NCI-H2227 (cell line): ENCODE measurements at regions not wholly inside any gene's neighbourhood (a gene's known extent, or its start where the extent isn't known, plus 50 kb on each side); places are given as distances from the start of the nearest gene placed in this dataset.

Source experiments
- DNase-seq: peaks from one replicate; lab custom pipeline; 2025; ENCODE audit not compliant: unreplicated experiment; lab: John Stamatoyannopoulos, UW

DNA sequence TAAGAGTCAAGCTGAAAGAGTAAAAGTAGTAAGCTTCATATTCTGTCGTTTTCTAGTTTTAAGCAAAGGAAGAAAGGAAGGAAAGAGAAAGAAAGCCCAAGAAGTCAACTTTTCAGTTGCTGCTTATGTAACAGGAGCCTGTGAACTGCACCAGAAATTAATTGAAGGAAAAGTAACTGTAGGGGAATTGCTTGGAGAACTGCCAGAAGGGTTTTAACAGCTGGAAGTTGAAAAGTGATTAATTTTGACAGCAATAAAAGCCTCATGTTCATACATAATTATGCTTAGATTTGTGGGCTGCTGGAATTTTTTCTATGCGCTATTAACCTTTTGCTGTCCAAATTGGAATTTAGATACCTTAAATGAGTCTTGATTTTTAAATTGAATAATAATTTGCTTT is 255.7 kb downstream of the ENC1 start:
- no peak for DNase-seq

DNA sequence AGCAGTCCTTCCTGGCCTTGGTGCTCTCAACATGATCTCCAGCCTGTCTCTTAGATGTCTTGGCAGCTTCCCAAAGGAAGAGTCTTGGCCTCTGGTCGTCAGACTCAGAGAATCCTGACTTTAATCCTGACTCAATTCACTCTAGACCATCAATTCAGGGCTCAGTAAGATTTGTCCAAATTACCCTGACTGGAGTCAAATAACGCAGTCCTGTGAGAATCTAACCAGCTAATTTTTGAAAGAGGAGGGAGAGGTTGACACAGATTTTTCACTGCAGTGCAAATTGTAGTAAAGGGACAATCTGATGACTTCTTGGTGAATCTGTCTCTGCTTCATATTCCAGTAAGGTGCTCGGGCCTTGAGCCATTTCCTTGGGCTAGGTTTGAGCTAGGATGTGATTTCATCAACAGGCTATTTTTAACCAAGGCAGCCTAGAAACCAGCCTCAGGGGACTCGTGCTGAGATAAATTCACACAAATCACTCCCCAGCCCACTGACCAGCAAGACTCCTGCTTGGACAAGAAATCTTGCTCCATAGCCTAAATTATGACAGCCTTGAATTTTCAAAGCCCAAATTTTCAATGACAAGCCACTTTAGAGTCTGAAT is 257.4 kb downstream of the ENC1 start:
- DNase-seq: peak; percentile 39

DNA sequence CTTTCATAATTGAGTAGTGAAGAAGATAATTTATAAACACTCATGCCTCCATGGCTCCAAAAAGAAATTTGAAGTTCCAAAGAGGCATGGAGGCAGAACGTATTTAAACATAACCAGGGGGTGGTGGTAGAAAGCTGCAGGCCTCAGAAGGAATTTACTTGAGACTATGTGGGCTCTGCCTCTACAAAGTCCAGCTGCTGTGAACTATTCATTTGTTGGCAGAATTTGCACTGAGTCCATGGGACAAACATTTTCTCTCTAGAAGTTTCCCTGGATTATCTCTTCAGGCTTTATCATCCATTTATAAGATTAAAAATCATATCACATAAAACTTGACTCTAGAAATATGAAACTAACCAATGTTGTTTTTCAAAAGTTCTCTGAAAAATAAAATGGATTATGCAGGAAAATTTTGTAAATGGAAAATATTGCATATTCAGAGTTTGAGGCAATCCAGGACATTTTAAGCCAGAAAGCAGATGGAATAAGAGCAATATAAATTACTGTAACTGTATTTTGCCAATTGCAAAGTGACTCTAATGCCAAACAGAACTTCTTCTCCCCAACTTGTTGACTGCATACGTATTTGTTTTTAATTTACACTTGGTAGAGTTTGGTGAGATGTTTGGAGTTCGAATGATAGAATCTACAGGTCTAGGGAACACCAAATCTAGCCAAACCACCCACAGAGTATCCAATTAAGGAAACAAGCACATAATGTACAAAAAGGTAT is 258.2 kb downstream of the ENC1 start:
- no peak for DNase-seq

GRCh38 chr5:74380193-74380592 is 260.3 kb downstream of the ENC1 start:
- DNase-seq: no peak

GRCh38 chr5:74378464-74378863 is 262.1 kb downstream of the ENC1 start:
- DNase-seq: no peak

DNA sequence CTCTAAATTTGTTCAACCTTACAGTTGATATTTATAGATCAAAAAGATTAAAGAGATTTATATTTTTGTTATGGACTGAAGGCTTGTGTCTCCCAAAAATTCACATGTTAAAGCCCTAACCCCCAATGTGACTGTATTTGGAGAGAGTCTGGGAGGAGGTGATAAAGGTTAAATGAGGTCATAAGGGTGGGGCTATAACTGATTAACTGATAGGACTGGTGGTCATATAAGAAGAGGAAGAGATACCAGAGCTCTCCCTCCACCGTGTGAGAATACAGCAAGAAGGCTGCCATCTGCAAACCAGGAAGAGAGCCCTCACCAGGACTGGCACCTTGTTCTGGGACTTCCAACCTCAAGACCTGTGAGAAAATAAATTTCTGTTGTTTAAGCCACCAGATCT is 264.3 kb downstream of the ENC1 start:
- DNase-seq: no peak

DNA sequence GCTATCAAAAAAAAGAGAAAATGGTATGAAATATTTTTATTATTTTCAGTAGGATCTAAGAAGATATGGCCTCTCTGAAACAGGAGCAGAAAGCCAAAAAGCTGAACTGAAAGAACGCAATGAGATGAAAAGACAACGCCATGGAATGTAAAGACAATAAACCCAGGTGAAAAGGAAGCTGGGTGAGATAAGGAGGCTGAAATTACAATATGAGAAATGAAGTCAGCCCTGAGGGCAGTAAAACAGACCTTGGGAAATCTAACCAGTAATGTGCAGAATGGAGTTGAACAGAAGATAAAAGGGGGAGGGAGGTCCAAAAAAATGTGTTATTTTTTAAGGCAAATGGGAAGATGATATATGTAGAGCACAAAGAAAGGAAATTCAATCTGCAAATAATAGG is 265.3 kb downstream of the ENC1 start:
- no peak for DNase-seq

DNA sequence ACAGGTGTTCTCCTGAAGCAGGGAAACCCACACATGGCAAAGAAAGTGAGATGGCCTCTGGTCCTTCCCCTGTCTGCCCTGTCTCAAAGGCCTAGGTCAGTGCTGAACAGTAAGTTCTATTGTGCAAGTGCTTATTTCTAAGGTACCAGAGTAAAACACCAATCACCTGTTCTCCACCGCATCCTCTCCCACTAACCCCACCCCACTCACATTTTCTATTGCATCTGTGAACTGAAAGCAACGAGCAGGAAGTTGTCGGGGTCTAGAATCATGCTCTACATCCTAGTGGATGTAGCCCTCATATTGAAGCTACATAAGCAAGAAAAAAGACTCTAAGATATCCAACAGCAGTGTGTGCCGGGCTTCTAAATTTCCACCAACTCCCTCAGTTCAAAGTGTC is 265.9 kb downstream of the ENC1 start:
- no peak for DNase-seq

GRCh38 chr5:74373076-74373475 is 267.5 kb downstream of the ENC1 start:
- DNase-seq: no peak

DNA sequence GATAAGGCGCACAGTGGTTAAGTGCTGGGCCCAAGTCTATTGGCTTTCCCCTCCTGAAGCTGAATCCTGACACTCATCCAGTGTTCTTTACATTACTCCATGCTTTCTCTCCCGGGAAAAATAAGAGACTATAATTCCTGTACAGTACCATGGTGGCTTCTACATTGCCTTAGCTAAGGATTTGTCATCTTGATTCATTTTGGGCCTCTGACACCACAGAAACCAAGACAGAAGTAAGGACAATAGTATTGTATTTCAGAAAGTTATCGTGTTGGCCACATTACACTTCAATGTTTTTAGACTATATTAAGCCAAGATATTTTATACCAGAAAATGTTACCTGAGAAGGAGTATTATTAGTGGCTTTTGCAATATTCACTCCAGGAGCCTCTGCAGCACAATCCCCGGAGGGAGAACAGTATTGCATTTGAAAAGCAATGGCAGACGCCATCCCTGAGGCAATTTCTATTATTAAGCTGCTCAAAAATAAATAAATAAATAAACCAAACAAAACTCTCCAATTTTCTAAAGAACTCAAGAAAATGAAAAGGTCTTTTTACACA is 267.9 kb downstream of the ENC1 start:
- no peak for DNase-seq

DNA sequence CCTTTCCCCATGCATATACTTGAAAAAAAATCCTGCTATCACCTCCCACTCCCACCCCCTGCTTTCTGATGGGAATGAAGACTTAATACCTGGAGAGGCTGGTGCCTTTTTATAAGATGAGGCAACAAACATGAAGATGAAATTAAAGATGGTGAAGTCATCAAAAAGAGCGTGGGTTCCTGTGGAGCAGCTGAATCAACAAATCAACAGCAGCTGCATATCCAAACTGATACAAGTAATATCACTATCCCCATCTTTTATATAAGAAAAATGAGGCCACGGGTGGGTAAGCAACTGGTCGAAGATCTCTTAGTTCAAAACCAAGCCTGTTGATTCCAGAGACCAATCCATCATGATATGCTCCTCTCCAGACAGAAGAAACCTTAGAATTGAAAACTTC is 268.5 kb downstream of the ENC1 start:
- DNase-seq: no peak

DNA sequence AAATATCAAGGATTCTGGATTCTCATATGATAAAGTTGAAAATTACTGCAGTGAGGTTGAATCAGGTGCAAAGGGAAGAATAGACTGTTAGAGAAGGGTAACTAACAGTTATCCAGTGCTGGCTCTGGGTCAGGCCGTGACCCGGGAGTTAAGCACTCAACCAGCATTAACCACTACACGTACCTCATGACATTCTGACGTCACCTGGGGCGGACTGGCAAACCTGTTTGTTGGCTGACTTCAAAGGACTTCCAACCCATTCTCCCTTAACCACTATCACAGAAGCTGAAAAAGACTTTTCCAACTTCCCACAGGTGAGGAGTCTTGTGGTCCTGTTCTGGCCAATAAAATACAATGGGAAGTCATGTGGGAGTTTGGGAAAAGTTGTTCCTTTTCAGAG is 268.9 kb downstream of the ENC1 start:
- no peak for DNase-seq

GRCh38 chr5:74370168-74370567 is 270.4 kb downstream of the ENC1 start:
- no peak for DNase-seq

GRCh38 chr5:74369173-74369572 is 271.4 kb downstream of the ENC1 start:
- no peak for DNase-seq

DNA sequence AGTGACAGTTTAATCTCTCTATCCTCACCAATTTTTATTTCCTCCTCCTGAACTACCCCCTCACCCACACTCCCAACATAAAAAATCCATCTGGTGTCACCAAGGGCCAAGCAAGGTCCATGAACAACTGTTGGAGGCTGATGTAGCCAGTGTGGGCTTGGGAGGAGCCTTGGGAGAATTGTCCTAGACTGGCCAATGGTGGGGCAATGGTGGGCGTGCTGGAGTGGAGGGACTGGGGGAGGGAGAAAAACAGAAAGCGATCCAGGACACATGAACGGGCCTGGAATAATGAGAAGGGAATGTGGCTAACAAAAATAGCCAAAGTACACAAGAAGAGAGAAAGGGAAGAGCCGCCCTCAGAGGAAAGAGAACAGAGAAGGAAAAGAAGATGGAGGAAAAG is 272.6 kb downstream of the ENC1 start:
- DNase-seq: no peak

DNA sequence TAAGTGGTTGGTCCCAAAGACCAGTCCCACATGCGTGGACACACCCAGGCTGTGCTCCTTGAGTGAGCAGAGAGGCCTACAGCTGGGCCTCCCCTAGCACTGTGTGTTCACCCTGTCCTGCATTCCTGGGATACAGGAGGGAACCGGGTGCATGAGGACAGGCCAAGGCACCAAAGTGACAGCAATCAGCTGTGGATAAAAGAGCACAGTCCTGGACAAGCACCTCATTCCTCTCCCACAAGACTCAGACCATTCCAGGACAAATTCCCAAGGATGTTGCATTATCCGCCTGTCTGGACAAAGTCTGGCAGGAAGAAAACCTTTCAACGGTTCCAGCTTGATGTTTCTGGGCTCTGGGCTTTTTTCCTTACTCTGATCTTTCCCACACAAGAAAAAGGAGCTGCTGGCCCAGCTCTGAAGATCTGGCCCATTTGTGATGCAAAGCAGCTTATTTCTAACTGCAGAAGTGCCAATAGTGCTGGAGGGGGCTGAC is 273.2 kb downstream of the ENC1 start:
- DNase-seq: no peak

DNA sequence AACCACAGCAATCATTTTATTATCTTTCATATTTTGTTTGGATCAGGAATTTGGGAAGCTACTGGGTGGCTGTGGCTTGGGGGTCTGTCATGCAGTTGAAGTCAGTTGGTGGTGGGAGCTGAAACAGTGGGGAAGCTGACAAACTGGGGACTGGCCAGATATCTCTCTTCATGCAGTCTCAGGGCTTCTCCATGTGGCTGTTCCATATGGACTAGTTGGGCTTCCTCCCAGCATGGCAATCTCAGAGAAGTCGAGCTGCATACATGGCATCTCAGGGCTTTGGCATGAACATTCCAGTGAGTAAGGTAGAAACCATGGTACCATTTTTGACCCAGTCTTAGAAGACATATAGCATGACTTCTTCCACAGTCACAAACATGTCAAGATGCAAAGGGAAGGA is 274.8 kb downstream of the ENC1 start:
- DNase-seq: no peak

DNA sequence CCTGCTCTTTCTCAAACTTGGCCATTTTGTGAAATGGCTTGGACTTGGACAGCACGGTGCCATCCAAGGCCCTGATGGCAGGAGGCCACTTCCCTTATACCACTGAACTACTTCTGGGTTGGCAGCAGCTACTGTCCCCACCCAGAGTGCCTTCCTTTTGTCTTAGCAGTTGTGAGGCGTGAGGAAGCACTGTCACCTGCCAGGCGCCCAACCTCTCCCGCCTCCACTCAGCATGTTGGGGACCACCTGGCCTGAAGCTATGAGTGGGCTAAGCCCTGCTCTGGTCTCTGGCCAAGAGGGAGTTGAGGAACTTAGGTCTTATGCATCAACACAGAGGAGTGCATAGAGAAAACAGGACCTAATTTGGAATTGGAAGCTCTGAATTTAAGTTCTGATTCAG is 276.0 kb downstream of the ENC1 start:
- DNase-seq: no peak

- no peak for DNase-seq
Observed at GRCh38 chr5:74363603-74364205, 276.8 kb downstream of the ENC1 start.

GRCh38 chr5:74361406-74362358 is 278.8 kb downstream of the ENC1 start:
- DNase-seq: no peak
